Esophagus squamous epithelium (tissue), 5 donors: ENCODE measurements at regions not wholly inside any gene's neighbourhood (a gene's known extent, or its start where the extent isn't known, plus 50 kb on each side); places are given as distances from the start of the nearest gene placed in this dataset.

ENCODE experiments used
- DNase-seq: peaks from one replicate; lab custom pipeline; 2025; lab: John Stamatoyannopoulos, UW
- H3K27ac ChIP-seq, 4 donors: fragments of 200-600 bp; sonication (generic); one replicate each; pipeline ENCODE4 v1.5.1; 2016 to 2019; ENCODE audit warnings: mild to moderate bottlenecking in 1 of 4
- H3K27me3 ChIP-seq, 4 donors: fragments of 200-600 bp; sonication (generic); 1 replicate in 3 of 4; 2 replicates in 1 of 4; pipeline versions ENCODE4 v1.5.1 to v1.6.0; 2017 to 2021; ENCODE audit warnings: antibody characterized with exemption in 1 of 4
- H3K36me3 ChIP-seq, 3 donors: fragments of 200-600 bp; sonication (generic); one replicate each; pipeline ENCODE4 v1.5.1; 2016 to 2019
- H3K4me1 ChIP-seq, 3 donors: fragments of 200-600 bp; sonication (generic); one replicate each; pipeline ENCODE4 v1.5.1; 2017 to 2019
- H3K4me3 ChIP-seq, 4 donors: fragments of 200-600 bp; sonication (generic); 1 replicate in 3 of 4; 2 replicates in 1 of 4; pipeline ENCODE4 v1.5.1; 2016 to 2019; ENCODE audit warnings: mild to moderate bottlenecking in 2 of 4, moderate library complexity in 1 of 4
- H3K9me3 ChIP-seq, 3 donors: fragments of 200-600 bp; sonication (generic); one replicate each; pipeline ENCODE4 v1.5.1; 2016 to 2019
- CTCF ChIP-seq, 6 experiments: fragments of 450-650 bp in 4 of 6; fragments of 200-600 bp in 2 of 6; sonication (generic) in 2 of 6; IDR thresholded peaks; one replicate each; pipeline ENCODE4 v1.5.1; 2016 to 2019; ENCODE audit warnings: antibody characterized with exemption in 6 of 6, mild to moderate bottlenecking in 4 of 6, moderate library complexity in 4 of 6
- POLR2A ChIP-seq, 4 donors: fragments of 450-650 bp; IDR thresholded peaks; one replicate each; pipeline ENCODE4 v1.6.1; 2017; ENCODE audit warnings: antibody characterized with exemption in 4 of 4, mild to moderate bottlenecking in 4 of 4, moderate library complexity in 3 of 4
- WGBS, 2 donors: methylation state at CpG; one replicate each; pipeline ENCODE4 v1.1.5; 2018; 5-methylcytosine and 5-hydroxymethylcytosine counted together
- intact Hi-C: fragments of 100-400 bp; cut with DNase I; formaldehyde crosslinking; loops from one replicate; pipeline ENCODE4 v1.15.0; 2022
- donor health status: DM: yes; HTN: yes; CAD: no.

GRCh38 chr21:43364261-43364510 is 62.7 kb downstream of the SIK1 start:
- Histone ChIP-seq H3K27me3 (no peaks in the 10 kb centered on the region), H3K4me3 (no peak overlapping the region), H3K4me1 (peaks cover 23 to 48% (median 25%) of the 10 kb centered on the region in 3 donors), H3K27ac (no peak overlapping the region), H3K9me3 (no peaks in the 10 kb centered on the region), H3K36me3 (no peaks in the 10 kb centered on the region)
- TF ChIP-seq POLR2A (IDR thresholded peaks at IDR 0.05) (no peak), CTCF (IDR thresholded peaks at IDR 0.05) (no peak)
- DNase-seq, result no peak
- intact Hi-C loops, result no loop called here
- 88% methylated on average over 7 of the region's 7 CpGs; no CpG with 5 or more reads in 1 of the 2 donors for WGBS, 2 donors

GRCh38 chr21:43363506-43364260 is 63.2 kb downstream of the SIK1 start:
- no peaks in the 10 kb centered on the region for H3K9me3 ChIP-seq
- H3K27ac ChIP-seq, result peak overlapping the region in 1 of 4 donors; percentile 87
- 85 to 97% methylated on average over 7 to 9 of the region's 24 CpGs for WGBS, 2 donors
- no peak for DNase-seq
- peaks cover 22 to 49% (median 23%) of the 10 kb centered on the region in 3 donors for H3K4me1 ChIP-seq
- intact Hi-C loops, result no loop called here
- no peak overlapping the region for H3K4me3 ChIP-seq
- TF ChIP-seq CTCF (IDR thresholded peaks at IDR 0.05) (no peak), POLR2A (IDR thresholded peaks at IDR 0.05) (no peak)
- no peaks in the 10 kb centered on the region for H3K27me3 ChIP-seq
- H3K36me3 ChIP-seq, result no peaks in the 10 kb centered on the region

- Histone ChIP-seq H3K9me3 (no peaks in the 10 kb centered on the region), H3K4me3 (peak overlapping the region in 1 of 4 donors; percentile 54), H3K27ac (peak overlapping the region; percentile 87 to 91 (median 88)), H3K4me1 (peaks cover 22 to 49% (median 23%) of the 10 kb centered on the region in 3 donors), H3K36me3 (no peaks in the 10 kb centered on the region), H3K27me3 (no peaks in the 10 kb centered on the region)
- WGBS, 2 donors, result 73 to 82% methylated on average over 11 to 12 of the region's 13 CpGs
- no peak for DNase-seq
- no peak for TF ChIP-seq CTCF (IDR thresholded peaks at IDR 0.05)
- no peak for TF ChIP-seq POLR2A (IDR thresholded peaks at IDR 0.05)
- intact Hi-C loops, result no loop called here
Observed at GRCh38 chr21:43362915-43363314, 64.0 kb downstream of the SIK1 start.

GRCh38 chr21:43362321-43362791 is 64.6 kb downstream of the SIK1 start:
- H3K4me3 ChIP-seq, result peak overlapping the region; percentile 10 to 54 (median 30)
- intact Hi-C loops, result no loop called here
- H3K36me3 ChIP-seq, result no peaks in the 10 kb centered on the region
- WGBS, 2 donors, result 4 to 28% methylated on average over 12 to 13 of the region's 35 CpGs
- no peaks in the 10 kb centered on the region for H3K9me3 ChIP-seq
- no peaks in the 10 kb centered on the region for H3K27me3 ChIP-seq
- H3K4me1 ChIP-seq, result peaks cover 22 to 44% (median 23%) of the 10 kb centered on the region in 3 donors
- H3K27ac ChIP-seq, result peak overlapping the region; percentile 87 to 91 (median 88)
- TF ChIP-seq CTCF (IDR thresholded peaks at IDR 0.05) (no peak), POLR2A (IDR thresholded peaks at IDR 0.05) (peak in 1 of 4 donors; percentile 40)
- DNase-seq, result peak; percentile 34

GRCh38 chr21:43361493-43362296 is 65.2 kb downstream of the SIK1 start:
- WGBS, 2 donors, result 15 to 35% methylated on average over 14 to 20 of the region's 35 CpGs
- intact Hi-C loops, result no loop called here
- TF ChIP-seq CTCF (IDR thresholded peaks at IDR 0.05) (no peak), POLR2A (IDR thresholded peaks at IDR 0.05) (peak in 2 of 4 donors; percentile 22 to 54)

More at GRCh38 chr21:43361493-43362296, 65.2 kb downstream of the SIK1 start:
- Histone ChIP-seq H3K4me3 (peak overlapping the region; percentile 10 to 54 (median 30)), H3K36me3 (no peaks in the 10 kb centered on the region), H3K9me3 (no peaks in the 10 kb centered on the region), H3K4me1 (peaks cover 22 to 38% (median 23%) of the 10 kb centered on the region in 3 donors), H3K27ac (peak overlapping the region; percentile 87 to 91 (median 88)), H3K27me3 (no peaks in the 10 kb centered on the region)
- DNase-seq, result no peak
